ENCODE measurements at regions not wholly inside any gene's neighbourhood (a gene's known extent, or its start where the extent isn't known, plus 50 kb on each side); places are given as distances from the start of the nearest gene placed in this dataset.
"Not testable (repeated sequence)": the region's sequence is repeated elsewhere in the genome, so short reads cannot be mapped to it uniquely, and the experiment has no call there.

- TF ChIP-seq CTCF (conservative IDR thresholded peaks at IDR 0.05; ENCODE audit: low read depth in 2 of 2); EZH2 (IDR thresholded peaks at IDR 0.05; ENCODE audit: low read depth, unreplicated experiment); EZH2phosphoT487 (IDR thresholded peaks at IDR 0.05; ENCODE audit: unreplicated experiment); POLR2AphosphoS5 (IDR thresholded peaks at IDR 0.05; ENCODE audit: low read depth); REST (IDR thresholded peaks at IDR 0.05; ENCODE audit: unreplicated experiment); CREB1 (CRISPR knock-in tag; IDR thresholded peaks at IDR 0.05; ENCODE audit: low read depth): not testable (repeated sequence)
Observed at GRCh38 chr15:100733843-100734185, 131.4 kb downstream of the ASB7 start.

Measured in GM23338 (cell line).